Peyer's patch (tissue), 4 donors: ENCODE measurements at regions not wholly inside any gene's neighbourhood (a gene's known extent, or its start where the extent isn't known, plus 50 kb on each side); places are given as distances from the start of the nearest gene placed in this dataset.
"Not testable (repeated sequence)": the region's sequence is repeated elsewhere in the genome, so short reads cannot be mapped to it uniquely, and the experiment has no call there.

Experiments
- DNase-seq, 3 donors: peaks; one replicate each; pipeline ENCODE4 v3.0.0-alpha.2; 2017 to 2019
- H3K27ac ChIP-seq, 4 donors: fragments of 200-600 bp; sonication (generic); one replicate each; pipeline ENCODE4 v1.5.1; 2016 to 2019
- H3K27me3 ChIP-seq, 2 donors: fragments of 200-600 bp; sonication (generic); one replicate each; pipeline ENCODE4 v1.5.1; 2019
- H3K36me3 ChIP-seq, 3 donors: fragments of 200-600 bp; sonication (generic); one replicate each; pipeline ENCODE4 v1.5.1; 2016 to 2019
- H3K4me1 ChIP-seq, 4 donors: fragments of 200-600 bp; sonication (generic); one replicate each; pipeline ENCODE4 v1.5.1; 2016 to 2019
- H3K4me3 ChIP-seq, 4 donors: fragments of 200-600 bp; sonication (generic); 1 replicate in 3 of 4; 2 replicates in 1 of 4; pipeline ENCODE4 v1.5.1; 2016 to 2019; ENCODE audit warnings: mild to moderate bottlenecking in 1 of 4
- H3K9me3 ChIP-seq, 4 donors: fragments of 200-600 bp; sonication (generic); one replicate each; pipeline ENCODE4 v1.5.1; 2016 to 2019; ENCODE audit warnings: mild to moderate bottlenecking in 1 of 4
- CTCF ChIP-seq, 6 experiments: fragments of 450-650 bp in 4 of 6; fragments of 200-600 bp in 2 of 6; sonication (generic) in 1 of 6; IDR thresholded peaks; one replicate each; pipeline ENCODE4 v1.5.1; 2017 to 2019; ENCODE audit warnings: antibody characterized with exemption in 6 of 6, mild to moderate bottlenecking in 3 of 6, moderate library complexity in 1 of 6
- POLR2A ChIP-seq, 2 donors: fragments of 450-650 bp; IDR thresholded peaks; one replicate each; pipeline ENCODE4 v1.5.1; 2017; ENCODE audit warnings: antibody characterized with exemption in 2 of 2, mild to moderate bottlenecking in 2 of 2, moderate library complexity in 2 of 2

- Histone ChIP-seq H3K4me1 (no peaks in the 10 kb centered on the region), H3K27me3 (no peaks in the 10 kb centered on the region), H3K4me3 (no peak overlapping the region), H3K27ac (no peak overlapping the region), H3K36me3 (no peaks in the 10 kb centered on the region), H3K9me3 (no peaks in the 10 kb centered on the region)
- DNase-seq = no peak
- TF ChIP-seq CTCF (IDR thresholded peaks at IDR 0.05) (no peak), POLR2A (IDR thresholded peaks at IDR 0.05) (no peak)
Measured at GRCh38 chr7:68073701-68074100, 1077.1 kb downstream of the TYW1 start.

DNA sequence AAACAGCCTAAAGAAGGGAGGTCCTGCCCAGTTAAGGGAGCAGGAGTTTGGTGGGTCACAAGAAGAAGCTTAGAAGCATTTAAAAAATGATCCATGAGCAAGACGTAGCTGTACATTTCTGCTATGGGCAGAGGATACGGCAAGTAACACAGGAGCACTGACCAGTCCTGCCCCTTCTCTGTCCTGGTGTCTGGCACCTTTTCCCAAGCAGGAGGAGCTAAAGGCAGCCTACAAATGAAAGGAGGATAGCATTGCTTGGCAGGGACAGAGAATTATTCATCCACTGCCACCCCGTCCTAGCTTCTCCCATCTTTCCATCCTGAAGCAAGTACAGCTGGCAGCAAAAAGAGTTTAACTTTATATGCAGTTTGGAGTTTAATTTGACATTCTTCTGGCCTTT, 1077.6 kb downstream of the TYW1 start:
- Histone ChIP-seq H3K4me3 (no peak overlapping the region), H3K27me3 (no peaks in the 10 kb centered on the region), H3K36me3 (no peaks in the 10 kb centered on the region), H3K27ac (no peak overlapping the region), H3K9me3 (no peaks in the 10 kb centered on the region), H3K4me1 (no peaks in the 10 kb centered on the region)
- no peak for TF ChIP-seq CTCF (IDR thresholded peaks at IDR 0.05)
- TF ChIP-seq POLR2A (IDR thresholded peaks at IDR 0.05) = no peak
- no peak for DNase-seq

DNA sequence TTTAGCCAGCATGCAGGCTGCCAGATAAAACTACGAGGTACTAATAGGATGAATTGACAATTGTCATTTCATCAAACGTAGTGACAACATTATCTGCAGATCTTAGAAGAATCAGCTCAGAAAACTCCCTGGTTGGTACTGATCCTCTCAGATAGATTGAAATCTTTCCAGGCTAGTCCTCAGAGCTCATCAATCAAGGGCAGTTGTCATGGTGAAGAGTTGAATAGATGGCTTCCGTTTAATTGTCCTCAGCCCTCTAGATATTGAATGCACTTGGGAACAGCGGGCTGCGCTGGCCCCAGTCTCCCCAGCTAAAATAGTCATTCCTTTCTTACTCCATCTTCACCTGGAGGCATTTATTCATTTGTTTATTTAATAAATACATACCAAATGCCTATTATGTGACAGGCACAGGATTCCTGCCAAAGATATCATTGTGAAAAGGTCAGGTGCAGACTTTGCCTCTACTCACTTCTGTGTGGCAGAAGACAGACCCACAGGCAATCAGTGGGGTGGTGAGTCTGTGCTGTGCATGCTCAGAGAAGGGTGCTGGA, 1081.6 kb downstream of the TYW1 start:
- H3K36me3 ChIP-seq = no peaks in the 10 kb centered on the region
- TF ChIP-seq CTCF (IDR thresholded peaks at IDR 0.05) = no peak
- peaks cover 0 to 6% (median 2%) of the 10 kb centered on the region in 4 donors for H3K9me3 ChIP-seq
- DNase-seq = no peak
- H3K27ac ChIP-seq = no peak overlapping the region
- no peaks in the 10 kb centered on the region for H3K4me1 ChIP-seq
- no peak overlapping the region for H3K4me3 ChIP-seq
- no peaks in the 10 kb centered on the region for H3K27me3 ChIP-seq

GRCh38 chr7:68082066-68082960, 1085.7 kb downstream of the TYW1 start:
- not testable (repeated sequence) for H3K4me3 ChIP-seq, H3K36me3 ChIP-seq, H3K27me3 ChIP-seq, H3K27ac ChIP-seq, H3K9me3 ChIP-seq, H3K4me1 ChIP-seq, DNase-seq

DNA sequence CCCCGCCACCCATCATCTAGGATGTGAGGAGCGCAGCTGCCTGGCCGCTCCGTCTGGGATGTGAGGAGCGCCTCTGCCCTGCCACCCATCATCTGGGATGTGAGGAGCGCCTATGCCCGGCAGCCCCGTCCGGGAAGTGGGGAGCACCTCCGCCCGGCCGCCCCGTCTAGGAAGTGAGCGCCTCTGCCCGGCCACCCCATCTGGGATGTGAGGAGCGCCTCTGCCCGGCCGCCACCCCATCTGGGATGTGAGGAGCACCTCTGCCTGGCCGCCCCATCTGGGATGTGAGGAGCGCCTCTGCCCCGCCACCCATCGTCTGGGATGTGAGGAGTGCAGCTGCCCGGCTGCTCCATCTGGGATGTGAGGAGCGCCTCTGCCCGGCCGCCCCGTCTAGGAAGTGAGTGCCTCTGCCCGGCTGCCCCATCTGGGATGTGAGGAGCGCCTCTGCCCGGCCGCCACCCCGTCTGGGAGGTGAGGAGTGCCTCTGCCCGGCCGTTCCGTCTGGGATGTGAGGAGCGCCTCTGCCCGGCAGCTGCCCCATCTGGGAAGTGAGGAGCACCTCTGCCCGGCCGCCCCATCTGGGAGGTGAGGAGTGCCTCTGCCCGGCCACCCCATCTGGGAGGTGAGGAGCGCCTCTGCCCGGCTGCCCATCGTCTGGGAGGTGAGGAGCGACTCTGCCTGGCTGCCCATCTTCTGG, 1086.5 kb downstream of the TYW1 start:
- H3K4me1 ChIP-seq, DNase-seq, H3K36me3 ChIP-seq, H3K27ac ChIP-seq, H3K27me3 ChIP-seq, H3K4me3 ChIP-seq, H3K9me3 ChIP-seq: not testable (repeated sequence)

- no peak for DNase-seq
- Histone ChIP-seq H3K36me3 (no peaks in the 10 kb centered on the region), H3K4me3 (no peak overlapping the region), H3K27me3 (no peaks in the 10 kb centered on the region), H3K4me1 (no peaks in the 10 kb centered on the region), H3K27ac (no peak overlapping the region), H3K9me3 (peaks cover 0 to 8% (median 3%) of the 10 kb centered on the region in 4 donors)
- no peak for TF ChIP-seq CTCF (IDR thresholded peaks at IDR 0.05)
- TF ChIP-seq POLR2A (IDR thresholded peaks at IDR 0.05) = no peak
Measured at GRCh38 chr7:68087401-68087800, 1090.8 kb downstream of the TYW1 start.
